Fibroblast of the aortic adventitia (primary cell): ENCODE measurements at regions not wholly inside any gene's neighbourhood (a gene's known extent, or its start where the extent isn't known, plus 50 kb on each side); places are given as distances from the start of the nearest gene placed in this dataset.
"Not testable (repeated sequence)": the region's sequence is repeated elsewhere in the genome, so short reads cannot be mapped to it uniquely, and the experiment has no call there.

Experiments
- DNase-seq: peaks from one replicate; pipeline ENCODE4 v3.0.0-alpha.2; 2010; ENCODE audit warnings: low read depth
- H3K4me3 ChIP-seq: 2 replicates; pipeline ENCODE4 v1.5.1; 2011; ENCODE audit warnings: low read depth, mild to moderate bottlenecking, control low read depth, low read length, moderate library complexity
- CTCF ChIP-seq: IDR thresholded peaks from 2 replicates; pipeline ENCODE4 v1.5.1; 2011; ENCODE audit warnings: mild to moderate bottlenecking, low read length, control low read depth, inconsistent platforms; ENCODE audit not compliant: insufficient read depth

GRCh38 chr22:49699928-49700498 lies 127.7 kb downstream of the BRD1 start:
- DNase-seq = no peak
- TF ChIP-seq CTCF = no peak

DNA sequence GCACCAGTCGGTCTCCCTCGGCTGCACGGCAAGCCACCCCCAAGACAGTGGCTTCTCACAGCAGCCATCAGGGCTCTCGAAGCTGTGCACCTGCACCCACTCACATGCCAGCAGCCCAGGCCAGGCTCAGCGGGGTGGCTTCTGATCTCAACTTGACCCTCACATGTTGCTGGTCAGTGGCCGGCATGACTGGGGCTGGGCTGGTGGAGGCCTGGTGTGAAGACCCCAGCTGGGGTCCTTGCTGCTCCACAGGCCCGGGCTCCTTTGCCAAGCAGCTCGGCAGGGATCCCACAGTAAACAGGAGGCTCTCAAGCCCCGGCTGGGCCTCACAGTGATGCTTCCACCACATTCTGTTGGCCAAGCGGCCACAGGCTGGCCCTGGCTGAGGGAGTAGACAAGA lies 128.2 kb downstream of the BRD1 start:
- no peak for TF ChIP-seq CTCF
- H3K4me3 ChIP-seq = no peak overlapping the region
- DNase-seq = no peak

More at GRCh38 chr22:49699928-49700498, 127.7 kb downstream of the BRD1 start:
- H3K4me3 ChIP-seq = no peak overlapping the region

- H3K4me3 ChIP-seq, DNase-seq: not testable (repeated sequence)
Observed at GRCh38 chr22:49698616-49699015, 129.1 kb downstream of the BRD1 start.

GRCh38 chr22:49697047-49697446 lies 130.6 kb downstream of the BRD1 start:
- H3K4me3 ChIP-seq = no peak overlapping the region
- DNase-seq = no peak
- TF ChIP-seq CTCF = no peak

DNA sequence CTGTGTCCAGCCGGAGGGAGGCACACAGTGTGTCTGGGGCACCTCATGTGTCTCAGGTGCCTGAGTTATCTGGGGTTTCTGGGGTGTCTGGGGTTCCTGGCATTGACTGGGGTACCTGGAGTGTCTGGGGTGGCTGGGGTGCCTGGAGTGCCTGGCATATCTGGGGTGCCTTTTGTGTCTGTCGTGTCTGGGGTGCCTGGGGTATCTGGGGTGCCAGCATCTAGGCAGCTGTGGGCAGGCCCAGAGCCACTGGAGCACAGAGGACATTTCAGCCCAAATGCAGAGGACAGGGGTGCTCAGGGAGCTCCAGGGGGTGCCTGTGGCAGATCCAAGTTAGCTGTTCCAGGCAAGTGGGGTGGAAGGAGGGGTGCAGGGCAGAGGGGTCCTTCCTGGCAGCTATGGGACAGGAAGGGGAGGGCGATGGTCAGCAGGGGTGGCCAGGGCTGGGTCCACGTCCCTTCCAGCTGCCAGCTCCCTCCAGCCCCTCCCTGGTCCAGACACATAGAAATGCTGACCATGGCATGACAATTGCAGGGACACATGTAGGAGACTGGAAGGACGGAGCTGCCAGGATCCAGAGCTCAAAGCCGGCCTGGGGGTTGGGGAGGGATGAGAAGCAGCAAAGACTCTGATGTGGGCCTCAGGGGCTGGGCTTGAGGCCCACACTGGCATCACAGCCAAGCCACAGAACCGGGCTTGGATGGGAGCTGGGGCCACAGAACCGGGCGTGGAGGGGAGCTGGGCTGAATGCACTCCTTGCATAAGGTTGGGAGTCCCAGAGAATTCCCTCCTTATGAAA lies 133.0 kb downstream of the BRD1 start:
- no peak overlapping the region for H3K4me3 ChIP-seq
- TF ChIP-seq CTCF = no peak
- DNase-seq = no peak

- TF ChIP-seq CTCF = no peak
- no peak overlapping the region for H3K4me3 ChIP-seq
- DNase-seq = no peak
Observed at GRCh38 chr22:49693848-49694247, 133.8 kb downstream of the BRD1 start.

DNA sequence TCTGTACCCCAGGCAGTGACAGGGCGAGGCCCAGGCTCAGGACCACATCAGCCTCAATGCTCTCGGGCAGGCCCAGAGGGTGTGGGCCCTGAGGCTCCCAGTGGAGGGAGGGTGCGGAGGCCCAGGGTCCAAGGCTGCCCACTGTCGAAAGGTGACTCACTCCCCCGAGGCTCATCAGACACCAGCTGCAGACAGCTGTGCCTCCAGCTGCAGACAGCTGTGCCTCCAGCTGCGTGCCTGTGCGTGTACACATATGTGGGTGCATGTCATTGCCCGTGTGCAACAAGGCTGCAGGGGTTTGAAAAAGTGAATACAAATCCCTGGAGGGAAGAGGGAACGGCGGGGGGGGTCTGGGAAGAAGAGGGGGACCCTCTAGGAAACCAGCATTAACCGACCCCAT lies 134.3 kb downstream of the BRD1 start:
- no peak for TF ChIP-seq CTCF
- no peak overlapping the region for H3K4me3 ChIP-seq
- no peak for DNase-seq
